ENCODE measurements at regions not wholly inside any gene's neighbourhood (a gene's known extent, or its start where the extent isn't known, plus 50 kb on each side); places are given as distances from the start of the nearest gene placed in this dataset.
"Not testable (repeated sequence)": the region's sequence is repeated elsewhere in the genome, so short reads cannot be mapped to it uniquely, and the experiment has no call there.

DNA sequence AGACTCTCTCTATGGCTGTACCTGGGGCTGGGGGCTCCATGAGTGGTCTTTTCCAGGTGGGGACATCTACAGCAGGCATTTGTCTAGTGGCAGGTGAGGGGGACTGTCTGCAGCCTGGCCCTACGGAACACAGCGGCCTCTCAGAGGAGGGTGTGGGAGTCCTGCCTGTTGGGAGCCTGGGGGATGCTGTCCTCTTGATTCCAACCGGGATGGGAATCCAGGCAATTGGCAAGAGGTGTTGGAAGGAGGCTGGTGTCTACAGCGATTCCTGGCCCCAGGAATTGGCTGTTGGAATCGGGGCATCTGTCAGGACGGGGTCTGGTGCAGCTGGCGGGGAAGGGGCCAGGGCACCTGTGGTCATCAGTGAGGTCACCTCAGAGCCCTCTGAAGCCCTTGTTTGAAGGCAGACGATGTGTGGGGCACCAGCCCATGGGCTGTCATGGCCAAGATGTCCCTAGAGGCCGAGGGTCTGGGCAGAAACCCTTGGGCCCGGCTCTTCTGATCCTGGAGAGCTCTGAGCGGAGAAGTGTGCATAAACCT, 386.3 kb downstream of the TMEM121 start:
- TF ChIP-seq, protein P1, sequence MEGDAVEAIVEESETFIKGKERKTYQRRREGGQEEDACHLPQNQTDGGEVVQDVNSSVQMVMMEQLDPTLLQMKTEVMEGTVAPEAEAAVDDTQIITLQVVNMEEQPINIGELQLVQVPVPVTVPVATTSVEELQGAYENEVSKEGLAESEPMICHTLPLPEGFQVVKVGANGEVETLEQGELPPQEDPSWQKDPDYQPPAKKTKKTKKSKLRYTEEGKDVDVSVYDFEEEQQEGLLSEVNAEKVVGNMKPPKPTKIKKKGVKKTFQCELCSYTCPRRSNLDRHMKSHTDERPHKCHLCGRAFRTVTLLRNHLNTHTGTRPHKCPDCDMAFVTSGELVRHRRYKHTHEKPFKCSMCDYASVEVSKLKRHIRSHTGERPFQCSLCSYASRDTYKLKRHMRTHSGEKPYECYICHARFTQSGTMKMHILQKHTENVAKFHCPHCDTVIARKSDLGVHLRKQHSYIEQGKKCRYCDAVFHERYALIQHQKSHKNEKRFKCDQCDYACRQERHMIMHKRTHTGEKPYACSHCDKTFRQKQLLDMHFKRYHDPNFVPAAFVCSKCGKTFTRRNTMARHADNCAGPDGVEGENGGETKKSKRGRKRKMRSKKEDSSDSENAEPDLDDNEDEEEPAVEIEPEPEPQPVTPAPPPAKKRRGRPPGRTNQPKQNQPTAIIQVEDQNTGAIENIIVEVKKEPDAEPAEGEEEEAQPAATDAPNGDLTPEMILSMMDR (IDR thresholded peaks at IDR 0.05) = no peak
- peaks cover 4% of the 10 kb centered on the region for H3K9me3 ChIP-seq (ENCODE audit: control insufficient read depth, insufficient read depth, low read length)
- peaks cover 35% of the 10 kb centered on the region for H3K4me1 ChIP-seq (ENCODE audit: control insufficient read depth, insufficient read depth, low read length)
- no peaks in the 10 kb centered on the region for H3K27me3 ChIP-seq (ENCODE audit: control insufficient read depth, insufficient read depth, low read length)
- intact Hi-C loops (cut with micrococcal nuclease) = no loop called here
- no peaks in the 10 kb centered on the region for H3K36me3 ChIP-seq (ENCODE audit: control insufficient read depth, insufficient read depth, low read length)
- DNase-seq (no peak), ATAC-seq (no peak)
- no peaks in the 10 kb centered on the region for H3K36me3 Mint-ChIP-seq
- no peak overlapping the region for H3K4me3 Mint-ChIP-seq
- peaks cover 0 to 6% of the 10 kb centered on the region in 2 donors for H3K4me1 Mint-ChIP-seq
- H3K4me3 ChIP-seq (ENCODE audit: low read length) = no peak overlapping the region
- peaks cover 0 to 11% of the 10 kb centered on the region in 2 donors for H3K27me3 Mint-ChIP-seq (ENCODE audit: low read depth in 2 of 2)
- H3K27ac Mint-ChIP-seq = no peak overlapping the region
- H3K9me3 Mint-ChIP-seq = no peaks in the 10 kb centered on the region
- 78% methylated on average over 11 of the region's 11 CpGs for WGBS (ENCODE audit: insufficient coverage)
- no peak overlapping the region for H3K27ac ChIP-seq (ENCODE audit: low read length)

DNA sequence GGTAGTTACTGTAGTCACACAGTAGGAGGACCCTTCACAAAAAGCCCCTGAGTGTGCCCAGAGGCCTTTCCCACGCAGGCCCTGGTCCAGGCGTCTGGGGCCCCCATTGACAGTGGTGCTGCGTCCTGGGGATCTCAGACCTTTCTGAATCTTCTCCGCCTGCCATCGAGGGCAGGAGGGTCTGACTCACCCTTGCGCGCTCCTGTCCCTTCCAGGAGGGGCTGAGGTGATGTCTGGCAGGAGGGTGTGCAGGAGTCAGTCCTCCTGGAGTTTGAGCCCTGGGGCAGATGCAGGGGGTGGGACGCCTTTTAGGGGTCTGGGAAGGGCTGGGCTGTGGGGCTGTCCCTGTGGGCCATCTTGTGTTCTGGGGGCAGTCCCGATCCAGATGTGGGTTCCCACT, 386.8 kb downstream of the TMEM121 start:
- no peaks in the 10 kb centered on the region for H3K36me3 ChIP-seq (ENCODE audit: control insufficient read depth, insufficient read depth, low read length)
- Mint-ChIP-seq H3K27ac (no peak overlapping the region), H3K27me3 (ENCODE audit: low read depth in 2 of 2) (peaks cover 0 to 7% of the 10 kb centered on the region in 2 donors), H3K4me1 (peaks cover 0 to 4% of the 10 kb centered on the region in 2 donors), H3K9me3 (no peaks in the 10 kb centered on the region), H3K4me3 (no peak overlapping the region), H3K36me3 (no peaks in the 10 kb centered on the region)
- WGBS (ENCODE audit: insufficient coverage) = 70% methylated on average over 9 of the region's 9 CpGs
- TF ChIP-seq, protein P1 (IDR thresholded peaks at IDR 0.05) = no peak
- DNase-seq = no peak
- no peak for ATAC-seq
- intact Hi-C loops (cut with micrococcal nuclease) = no loop called here
- no peak overlapping the region for H3K4me3 ChIP-seq (ENCODE audit: low read length)
- peaks cover 34% of the 10 kb centered on the region for H3K4me1 ChIP-seq (ENCODE audit: control insufficient read depth, insufficient read depth, low read length)
- peaks cover 4% of the 10 kb centered on the region for H3K9me3 ChIP-seq (ENCODE audit: control insufficient read depth, insufficient read depth, low read length)
- H3K27ac ChIP-seq (ENCODE audit: low read length) = no peak overlapping the region
- no peaks in the 10 kb centered on the region for H3K27me3 ChIP-seq (ENCODE audit: control insufficient read depth, insufficient read depth, low read length)

DNA sequence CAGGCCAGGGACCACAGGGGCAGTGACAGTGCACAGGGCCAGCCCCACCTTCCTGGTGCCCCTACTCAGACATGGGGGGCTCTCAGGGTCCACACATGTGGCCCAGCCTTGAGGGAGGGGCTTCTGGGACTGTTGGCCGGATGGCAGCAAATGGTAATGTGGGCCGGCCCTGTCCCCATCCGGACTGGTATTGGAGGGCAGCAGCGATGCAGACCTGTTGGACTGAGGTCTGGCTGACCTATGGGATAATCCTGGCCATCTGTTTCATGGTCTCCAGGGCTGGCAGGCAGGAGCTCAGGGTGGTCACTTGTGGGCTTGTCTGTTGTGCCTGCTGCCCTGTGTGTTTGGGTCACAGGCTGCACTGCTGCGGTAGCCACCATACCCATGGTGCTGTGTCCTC, 387.5 kb downstream of the TMEM121 start:
- intact Hi-C loops (cut with micrococcal nuclease) = no loop called here
- Histone ChIP-seq H3K36me3 (ENCODE audit: control insufficient read depth, insufficient read depth, low read length) (no peaks in the 10 kb centered on the region), H3K4me1 (ENCODE audit: control insufficient read depth, insufficient read depth, low read length) (peaks cover 29% of the 10 kb centered on the region), H3K27ac (ENCODE audit: low read length) (no peak overlapping the region), H3K9me3 (ENCODE audit: control insufficient read depth, insufficient read depth, low read length) (peaks cover 4% of the 10 kb centered on the region), H3K4me3 (ENCODE audit: low read length) (no peak overlapping the region), H3K27me3 (ENCODE audit: control insufficient read depth, insufficient read depth, low read length) (no peaks in the 10 kb centered on the region)
- TF ChIP-seq, protein P1 (IDR thresholded peaks at IDR 0.05) = no peak
- DNase-seq = no peak
- Mint-ChIP-seq H3K27me3 (ENCODE audit: low read depth in 2 of 2) (peaks cover 0 to 6% of the 10 kb centered on the region in 2 donors), H3K27ac (no peak overlapping the region), H3K4me3 (no peak overlapping the region), H3K9me3 (no peaks in the 10 kb centered on the region), H3K36me3 (no peaks in the 10 kb centered on the region), H3K4me1 (no peaks in the 10 kb centered on the region)
- 72% methylated on average over 5 of the region's 5 CpGs for WGBS (ENCODE audit: insufficient coverage)
- ATAC-seq = no peak

DNA sequence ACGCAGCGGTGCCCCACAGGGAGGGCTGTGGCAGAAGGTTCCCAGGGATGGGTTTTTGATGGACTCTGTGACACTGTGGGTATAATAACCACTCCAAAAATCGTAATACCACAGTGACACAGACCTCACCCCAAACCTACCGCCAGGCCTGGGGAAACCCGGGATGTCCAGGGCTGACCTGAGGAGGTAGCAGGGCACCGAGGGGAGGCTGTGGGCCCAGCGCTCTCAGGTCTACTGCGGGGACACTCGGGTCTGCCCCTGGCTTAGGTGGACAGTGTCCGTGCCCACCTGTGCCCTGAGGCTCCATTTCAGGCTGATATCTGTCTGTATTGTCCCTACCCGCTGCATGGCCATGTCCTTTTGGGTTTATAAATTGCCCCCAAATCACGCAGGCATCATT, 387.9 kb downstream of the TMEM121 start:
- H3K27me3 ChIP-seq (ENCODE audit: control insufficient read depth, insufficient read depth, low read length); H3K4me1 Mint-ChIP-seq; intact Hi-C loops (cut with micrococcal nuclease); H3K27ac Mint-ChIP-seq; DNase-seq; H3K9me3 Mint-ChIP-seq; H3K27me3 Mint-ChIP-seq (ENCODE audit: low read depth in 2 of 2); H3K27ac ChIP-seq (ENCODE audit: low read length); ATAC-seq; H3K36me3 ChIP-seq (ENCODE audit: control insufficient read depth, insufficient read depth, low read length); H3K4me3 Mint-ChIP-seq; H3K36me3 Mint-ChIP-seq; H3K4me3 ChIP-seq (ENCODE audit: low read length); H3K9me3 ChIP-seq (ENCODE audit: control insufficient read depth, insufficient read depth, low read length): not testable (repeated sequence)
- H3K4me1 ChIP-seq (ENCODE audit: control insufficient read depth, insufficient read depth, low read length) = peaks cover 24% of the 10 kb centered on the region
- WGBS (ENCODE audit: insufficient coverage) = 59% methylated on average over 10 of the region's 12 CpGs

Data from natural killer cell (primary cell).